OCI-LY7 (cell line): ENCODE measurements at regions not wholly inside any gene's neighbourhood (a gene's known extent, or its start where the extent isn't known, plus 50 kb on each side); places are given as distances from the start of the nearest gene placed in this dataset.
A peak's percentile ranks its signal among the peaks of the same experiment; 100 is the strongest.

ENCODE experiments used
- BruUV-seq: library from RNA; stranded (reverse); fragments of 400-500 nt; replicated peaks from 2 replicates; lab custom pipeline; 2021; lab: Mats Ljungman, UMichigan
- CTCF ChIA-PET: fragments of 300-600 bp; sonication (Branson Sonifier 250); formaldehyde crosslinking; loops from one replicate; lab custom pipeline; 2022; ENCODE audit warnings: antibody characterized with exemption; ENCODE audit not compliant: unreplicated experiment; lab: Charles Lee
- POLR2A ChIA-PET: fragments of 300-600 bp; sonication (Branson Sonifier 250); formaldehyde crosslinking; loops from one replicate; lab custom pipeline; 2022; ENCODE audit warnings: antibody characterized with exemption; lab: Charles Lee
- DNase-seq: peaks from one replicate; pipeline ENCODE4 v3.0.0-alpha.2; 2015; ENCODE audit warnings: low spot score
- H2AFZ ChIP-seq: fragments of 200-600 bp; sonication (generic), shearing (Covaris generic); 2 replicates; pipeline ENCODE4 v1.6.1; 2014; ENCODE audit warnings: mild to moderate bottlenecking, antibody characterized with exemption, low read length, moderate library complexity
- H3K27ac ChIP-seq: fragments of 200-600 bp; sonication (generic); 2 replicates; pipeline ENCODE4 v1.5.1; 2014; ENCODE audit warnings: mixed run types, low read depth, mild to moderate bottlenecking, moderate library complexity, low read length, inconsistent platforms; ENCODE audit not compliant: poor library complexity, severe bottlenecking
- H3K36me3 ChIP-seq: fragments of 200-600 bp; sonication (generic); 2 replicates; pipeline ENCODE4 v1.6.1; 2014; ENCODE audit warnings: mild to moderate bottlenecking, antibody characterized with exemption, low read length, moderate library complexity, mixed read lengths; ENCODE audit not compliant: insufficient read depth
- H3K4me1 ChIP-seq: fragments of 200-600 bp; sonication (generic); 2 replicates; pipeline ENCODE4 v1.5.1; 2014; ENCODE audit warnings: mild to moderate bottlenecking, low read length; ENCODE audit not compliant: insufficient read depth, poor library complexity, severe bottlenecking
- H3K4me2 ChIP-seq: fragments of 200-600 bp; sonication (generic); 2 replicates; pipeline ENCODE4 v1.6.1; 2014; ENCODE audit warnings: mild to moderate bottlenecking, low read length
- H3K4me3 ChIP-seq: fragments of 200-600 bp; sonication (generic); 2 replicates; pipeline ENCODE4 v1.5.1; 2014; ENCODE audit warnings: mild to moderate bottlenecking, low read depth, low read length; ENCODE audit not compliant: poor library complexity, severe bottlenecking
- H3K79me2 ChIP-seq: fragments of 200-600 bp; sonication (generic); 2 replicates; pipeline ENCODE4 v1.6.1; 2016; ENCODE audit warnings: low read depth, mild to moderate bottlenecking, low read length, moderate library complexity, mixed read lengths; ENCODE audit not compliant: insufficient read depth
- H3K9me2 ChIP-seq: fragments of 200-600 bp; sonication (generic); 2 replicates; pipeline ENCODE4 v1.6.1; 2016; ENCODE audit warnings: mild to moderate bottlenecking, low read length, mixed read lengths; ENCODE audit not compliant: insufficient read depth
- H3K9me3 ChIP-seq: fragments of 200-600 bp; sonication (generic); 2 replicates; pipeline ENCODE4 v1.6.1; 2014; ENCODE audit warnings: mild to moderate bottlenecking, mixed run types, low read length, mixed read lengths
- H4K20me1 ChIP-seq: fragments of 200-600 bp; sonication (generic); 2 replicates; pipeline ENCODE4 v1.6.1; 2014; ENCODE audit warnings: mild to moderate bottlenecking, antibody characterized with exemption, low read length, moderate library complexity, mixed read lengths; ENCODE audit not compliant: insufficient read depth
- EZH2phosphoT487 ChIP-seq: fragments of 200-600 bp; sonication (generic); IDR thresholded peaks from 2 replicates; pipeline ENCODE4 v1.6.1; 2018; ENCODE audit warnings: low read depth, borderline replicate concordance, mild to moderate bottlenecking, mixed run types, antibody characterized with exemption, low read length, moderate library complexity, mixed read lengths
- intact Hi-C: fragments of 100-400 bp; cut with micrococcal nuclease; formaldehyde crosslinking; loops from one replicate; pipeline ENCODE4 v1.10.0; 2022; ENCODE audit not compliant: unreplicated experiment
- TF ChIP-seq, protein P1 (sequence below): fragments of 200-600 bp; sonication (generic); conservative IDR thresholded peaks from 2 replicates; pipeline ENCODE4 v1.5.1; 2014; ENCODE audit warnings: mild to moderate bottlenecking, antibody characterized with exemption, low read length, moderate library complexity, mixed read lengths

DNA sequence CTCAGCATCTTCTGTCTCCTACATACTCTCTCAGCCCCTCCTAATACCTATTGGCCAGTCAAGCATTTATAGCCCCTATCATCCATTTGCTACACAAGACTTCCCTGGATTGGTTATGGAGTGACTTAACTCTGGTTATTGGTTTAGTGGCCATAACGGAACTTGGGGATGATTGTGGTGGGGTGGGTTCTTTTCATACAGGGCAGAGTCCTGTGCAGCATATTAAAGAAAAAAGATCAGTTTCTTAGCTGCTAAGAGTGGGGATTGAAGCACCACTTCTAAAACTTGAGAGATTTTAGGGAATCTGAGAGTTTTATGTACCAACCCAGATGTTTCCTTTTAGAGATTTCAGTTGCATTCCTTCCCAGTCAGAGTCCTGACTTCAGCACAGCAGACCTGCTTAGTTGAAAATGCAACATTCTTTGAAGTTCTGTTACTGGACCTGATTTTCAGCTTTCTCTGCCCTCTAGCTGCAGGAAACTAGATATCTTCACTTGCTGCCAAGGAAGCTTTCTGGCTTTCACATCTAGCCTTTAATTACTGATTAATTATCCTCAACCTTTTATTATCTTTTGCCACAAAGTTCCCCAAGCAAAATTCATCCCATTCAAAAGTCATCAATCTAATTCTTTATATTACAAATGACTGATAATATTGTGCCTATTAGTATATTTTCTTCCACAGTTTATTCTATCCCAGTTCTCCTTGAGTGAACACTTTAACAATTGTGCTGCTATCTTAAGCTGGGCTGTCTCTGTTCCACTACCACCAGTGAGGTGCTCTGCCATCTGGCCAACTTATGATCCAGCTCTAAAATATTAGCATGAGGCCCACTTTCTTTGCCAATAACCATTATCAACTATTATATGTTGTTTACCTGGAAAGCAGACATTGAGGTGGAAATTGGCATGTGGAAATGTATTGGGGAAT lies 906.0 kb upstream of the ALCAM start:
- no peaks in the 10 kb centered on the region for H3K9me2 ChIP-seq
- H2AFZ ChIP-seq = no peak overlapping the region
- no peaks in the 10 kb centered on the region for H4K20me1 ChIP-seq
- intact Hi-C loops = no loop called here
- H3K9me3 ChIP-seq = no peaks in the 10 kb centered on the region
- CTCF ChIA-PET = no interaction called here
- POLR2A ChIA-PET = interaction anchor here (0.5 to 1.0 kb wide), 4 partner anchors 9 to 258 kb away, joined by 3 to 8 read pairs (median 3); no protein-coding TSS in a partner anchor
- no peaks in the 10 kb centered on the region for H3K36me3 ChIP-seq
- no peak for TF ChIP-seq EZH2phosphoT487
- TF ChIP-seq, protein P1, sequence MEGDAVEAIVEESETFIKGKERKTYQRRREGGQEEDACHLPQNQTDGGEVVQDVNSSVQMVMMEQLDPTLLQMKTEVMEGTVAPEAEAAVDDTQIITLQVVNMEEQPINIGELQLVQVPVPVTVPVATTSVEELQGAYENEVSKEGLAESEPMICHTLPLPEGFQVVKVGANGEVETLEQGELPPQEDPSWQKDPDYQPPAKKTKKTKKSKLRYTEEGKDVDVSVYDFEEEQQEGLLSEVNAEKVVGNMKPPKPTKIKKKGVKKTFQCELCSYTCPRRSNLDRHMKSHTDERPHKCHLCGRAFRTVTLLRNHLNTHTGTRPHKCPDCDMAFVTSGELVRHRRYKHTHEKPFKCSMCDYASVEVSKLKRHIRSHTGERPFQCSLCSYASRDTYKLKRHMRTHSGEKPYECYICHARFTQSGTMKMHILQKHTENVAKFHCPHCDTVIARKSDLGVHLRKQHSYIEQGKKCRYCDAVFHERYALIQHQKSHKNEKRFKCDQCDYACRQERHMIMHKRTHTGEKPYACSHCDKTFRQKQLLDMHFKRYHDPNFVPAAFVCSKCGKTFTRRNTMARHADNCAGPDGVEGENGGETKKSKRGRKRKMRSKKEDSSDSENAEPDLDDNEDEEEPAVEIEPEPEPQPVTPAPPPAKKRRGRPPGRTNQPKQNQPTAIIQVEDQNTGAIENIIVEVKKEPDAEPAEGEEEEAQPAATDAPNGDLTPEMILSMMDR = peak; percentile 56
- BruUV-seq = no TSS peak
- no peaks in the 10 kb centered on the region for H3K79me2 ChIP-seq
- H3K27ac ChIP-seq = no peak overlapping the region
- H3K4me3 ChIP-seq = no peak overlapping the region
- DNase-seq = peak; percentile 12
- H3K4me2 ChIP-seq = no peak overlapping the region
- H3K4me1 ChIP-seq = no peaks in the 10 kb centered on the region

DNA sequence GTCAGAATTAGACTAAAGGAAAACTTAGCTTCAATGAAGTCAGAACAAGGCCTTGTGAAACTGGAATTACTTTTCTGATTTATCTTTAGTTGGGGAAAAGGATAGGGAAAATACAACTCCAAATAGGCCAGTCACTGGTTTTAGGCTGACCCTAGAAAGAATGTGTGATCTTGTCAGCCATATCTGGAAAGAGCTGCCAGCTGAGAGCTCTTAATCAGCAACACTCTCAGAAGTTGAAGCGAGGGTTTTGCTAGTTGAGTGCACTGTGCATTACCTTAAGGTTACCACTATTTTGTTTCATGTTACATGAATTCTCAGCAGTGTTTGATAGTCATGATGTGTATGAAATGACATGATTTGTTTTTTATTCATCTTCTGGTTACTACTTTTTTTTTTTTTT lies 905.3 kb upstream of the ALCAM start:
- POLR2A ChIA-PET = interaction anchor here (0.6 to 1.0 kb wide), 3 partner anchors 10 to 962 kb away, joined by 3 to 8 read pairs (median 3); no protein-coding TSS in a partner anchor
- Histone ChIP-seq H3K4me3 (no peak overlapping the region), H3K4me2 (no peak overlapping the region), H3K36me3 (no peaks in the 10 kb centered on the region), H4K20me1 (no peaks in the 10 kb centered on the region), H3K27ac (no peak overlapping the region), H3K4me1 (no peaks in the 10 kb centered on the region), H3K9me3 (no peaks in the 10 kb centered on the region), H2AFZ (no peak overlapping the region), H3K79me2 (no peaks in the 10 kb centered on the region), H3K9me2 (no peaks in the 10 kb centered on the region)
- intact Hi-C loops = no loop called here
- no peak for TF ChIP-seq EZH2phosphoT487
- TF ChIP-seq, protein P1 = no peak
- no peak for DNase-seq
- BruUV-seq = no TSS peak
- CTCF ChIA-PET = no interaction called here

DNA sequence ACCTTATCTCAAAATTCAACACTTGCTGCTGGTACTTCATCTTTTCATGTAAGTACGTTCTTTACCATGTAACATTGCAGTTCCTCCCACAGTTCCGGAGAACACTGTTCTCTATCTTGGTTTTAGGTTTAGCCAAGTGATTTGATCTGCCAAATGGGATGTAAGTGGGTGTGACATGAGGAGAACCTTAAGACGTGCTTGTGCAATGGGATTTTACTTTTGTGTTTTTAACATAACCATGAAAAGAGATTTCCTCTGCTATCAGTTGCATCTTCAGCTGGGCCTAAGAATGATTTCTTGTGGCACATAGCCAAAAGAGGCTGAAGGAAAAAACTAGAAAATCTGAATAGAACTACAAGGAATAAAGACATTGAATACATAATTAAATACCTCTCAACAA lies 894.5 kb upstream of the ALCAM start:
- TF ChIP-seq, protein P1 = no peak
- no peak for TF ChIP-seq EZH2phosphoT487
- ChIA-PET POLR2A (interaction anchor here (0.6 kb wide), 1 partner anchor 783 kb away, joined by 4 read pairs; no protein-coding TSS in a partner anchor), CTCF (no interaction called here)
- BruUV-seq = no TSS peak
- H4K20me1 ChIP-seq = no peaks in the 10 kb centered on the region
- no peak overlapping the region for H3K27ac ChIP-seq
- no peaks in the 10 kb centered on the region for H3K9me2 ChIP-seq
- H3K4me1 ChIP-seq = no peaks in the 10 kb centered on the region
- H3K4me2 ChIP-seq = no peak overlapping the region
- H3K36me3 ChIP-seq = no peaks in the 10 kb centered on the region
- no peak overlapping the region for H2AFZ ChIP-seq
- H3K9me3 ChIP-seq = no peaks in the 10 kb centered on the region
- no peak overlapping the region for H3K4me3 ChIP-seq
- DNase-seq = no peak
- intact Hi-C loops = no loop called here
- no peaks in the 10 kb centered on the region for H3K79me2 ChIP-seq
